K562 (cell line): ENCODE measurements at regions not wholly inside any gene's neighbourhood (a gene's known extent, or its start where the extent isn't known, plus 50 kb on each side); places are given as distances from the start of the nearest gene placed in this dataset.

Experiments used
- ATAC-seq: fragments of 200-7000 bp; cut with Tn5 transposase; 3 replicates; pipeline ENCODE4 v1.9.1; 2020; ENCODE audit warnings: moderate library complexity
- BruUV-seq: library from RNA; stranded (reverse); fragments of 400-500 nt; replicated peaks from 2 replicates; lab custom pipeline; 2021; lab: Mats Ljungman, UMichigan
- CTCF ChIA-PET: fragments of 300-600 bp; formaldehyde crosslinking; extraction: SDS; loops from one replicate; lab custom pipeline; 2021; ENCODE audit warnings: low intra/inter-chr PET ratio; lab: Yijun Ruan, JAX
- POLR2A ChIA-PET: fragments of 300-600, 350-650 bp; sonication (Branson Sonifier 250); formaldehyde crosslinking; extraction: SDS; loops from one replicate; lab custom pipeline; 2021; ENCODE audit warnings: antibody characterized with exemption, inconsistent platforms; lab: Yijun Ruan, JAX
- DNase-seq, 4 experiments: peaks; one replicate each; pipeline versions ENCODE4 v3.0.0 to v3.0.0-alpha.2; 2011 to 2018; ENCODE audit warnings: low spot score in 3 of 4, mixed read lengths in 3 of 4; ENCODE audit errors: extremely low read depth in 1 of 4
- FAIRE-seq: peaks from 2 replicates; lab custom pipeline; 2011; peaks lifted over from hg19 to GRCh38; lab: Jason Lieb, UNC
- H2AFZ ChIP-seq: 2 replicates; pipeline ENCODE4 v1.6.0; 2011; ENCODE audit warnings: low read depth, low read length, control low read depth, inconsistent platforms
- H3K27ac ChIP-seq: fragments of 200-600 bp; 3 replicates; pipeline ENCODE4 v1.8.0; 2011; ENCODE audit warnings: low read depth, mild to moderate bottlenecking, control low read depth, inconsistent platforms, low read length, moderate library complexity, mixed read lengths; ENCODE audit errors: extremely low read depth
- H3K27me3 ChIP-seq, 2 experiments: fragments of 300-600 bp in 1 of 2; 2 replicates in 1 of 2; 3 replicates in 1 of 2; pipeline versions ENCODE4 v1.6.0 to v1.8.0; 2011; ENCODE audit warnings: inconsistent platforms in 2 of 2, low read length in 2 of 2, mild to moderate bottlenecking in 1 of 2, mixed read lengths in 1 of 2, moderate library complexity in 1 of 2; ENCODE audit not compliant: control insufficient read depth in 2 of 2, insufficient read depth in 2 of 2
- H3K36me3 ChIP-seq: fragments of 300-600 bp; 3 replicates; pipeline ENCODE4 v1.8.0; 2011; ENCODE audit warnings: mild to moderate bottlenecking, low read length, inconsistent platforms; ENCODE audit not compliant: control insufficient read depth, insufficient read depth
- H3K4me1 ChIP-seq, 2 experiments: fragments of 200-600 bp in 1 of 2; replicated peaks in 1 of 2; 2 replicates in 1 of 2; 3 replicates in 1 of 2; pipeline versions ENCODE4 v1.5.1 to v1.8.0; 2011; ENCODE audit warnings: inconsistent platforms in 2 of 2, low read length in 2 of 2, mild to moderate bottlenecking in 1 of 2, mixed read lengths in 1 of 2, moderate library complexity in 1 of 2; ENCODE audit not compliant: control insufficient read depth in 2 of 2, insufficient read depth in 2 of 2
- H3K4me2 ChIP-seq: 2 replicates; pipeline ENCODE4 v1.6.1; 2011; ENCODE audit warnings: low read length, control low read depth, inconsistent platforms, mixed read lengths; ENCODE audit not compliant: insufficient read depth
- H3K4me3 ChIP-seq: fragments of 200-600 bp; sonication (generic), shearing (Covaris generic); 2 replicates; pipeline ENCODE4 v1.5.1; 2016; ENCODE audit warnings: control low read depth, inconsistent platforms
- H3K79me2 ChIP-seq: fragments of 200-600 bp; 3 replicates; pipeline ENCODE4 v1.8.0; 2011; ENCODE audit warnings: low read length, inconsistent platforms; ENCODE audit not compliant: control insufficient read depth, insufficient read depth
- H3K9ac ChIP-seq, 2 experiments: 2 replicates each; pipeline versions ENCODE4 v1.6.0 to v1.6.1; 2011; ENCODE audit warnings: low read depth in 2 of 2, low read length in 2 of 2, control low read depth in 1 of 2, inconsistent platforms in 1 of 2, mild to moderate bottlenecking in 1 of 2, mixed read lengths in 1 of 2; ENCODE audit not compliant: insufficient read depth in 1 of 2
- H3K9me1 ChIP-seq: one replicate; pipeline ENCODE4 v1.6.0; 2011; ENCODE audit warnings: inconsistent platforms, mild to moderate bottlenecking, low read length, moderate library complexity; ENCODE audit not compliant: control insufficient read depth, insufficient read depth
- H3K9me3 ChIP-seq: replicated peaks from 2 replicates; pipeline ENCODE4 v1.5.1; 2011; ENCODE audit warnings: low read depth, low read length, inconsistent platforms; ENCODE audit not compliant: control insufficient read depth, insufficient read depth
- H4K20me1 ChIP-seq: replicated peaks from 2 replicates; pipeline ENCODE4 v1.6.1; 2011; ENCODE audit warnings: low read length, inconsistent platforms, mixed read lengths; ENCODE audit not compliant: control insufficient read depth, insufficient read depth
- ARNT ChIP-seq, 2 experiments: fragments of 450-650 bp; IDR thresholded peaks; 2 replicates each; pipeline ENCODE4 v1.6.1; 2016; ENCODE audit warnings: mild to moderate bottlenecking in 1 of 2
- PATZ1 ChIP-seq: fragments of 250-450 bp; sonication (Bioruptor Pico); IDR thresholded peaks from 2 replicates; pipeline ENCODE4 v1.5.0; 2020; ENCODE audit warnings: mild to moderate bottlenecking, borderline replicate concordance
- PCBP2 ChIP-seq: fragments of 200-400 bp; formaldehyde crosslinking; IDR thresholded peaks from 2 replicates; pipeline ENCODE4 v1.6.1; 2018; ENCODE audit warnings: low read length, low read depth, mild to moderate bottlenecking, moderate library complexity; ENCODE audit not compliant: poor library complexity, severe bottlenecking
- ZNF3 ChIP-seq: fragments of 250-450 bp; sonication (Bioruptor Pico); IDR thresholded peaks from 2 replicates; pipeline ENCODE4 v1.5.0; 2021; ENCODE audit warnings: mild to moderate bottlenecking, moderate library complexity
- WGBS: fragments of 100-300 bp; shearing (Covaris generic); methylation state at CpG from one replicate; pipeline ENCODE4 v1.1.6; 2016; ENCODE audit warnings: low coverage, mixed read lengths; ENCODE audit not compliant: insufficient coverage; ENCODE audit errors: missing lambda C conversion rate; 5-methylcytosine and 5-hydroxymethylcytosine counted together
- in situ Hi-C: fragments of 300-500 bp; cut with MboI; formaldehyde crosslinking; loops from 4 replicates; pipeline ENCODE4 v1.15.0; 2018; ENCODE audit warnings: inconsistent platforms, mixed read lengths
- intact Hi-C: fragments of 100-400 bp; cut with micrococcal nuclease; formaldehyde crosslinking; loops from 2 replicates; pipeline ENCODE4 v1.14.2; 2022
- TF ChIP-seq, protein P1 (sequence below): fragments of 250-450 bp; sonication (Bioruptor Pico); IDR thresholded peaks from 2 replicates; pipeline ENCODE4 v1.8.0; 2022; ENCODE audit warnings: moderate library complexity, mild to moderate bottlenecking, inconsistent platforms

DNA sequence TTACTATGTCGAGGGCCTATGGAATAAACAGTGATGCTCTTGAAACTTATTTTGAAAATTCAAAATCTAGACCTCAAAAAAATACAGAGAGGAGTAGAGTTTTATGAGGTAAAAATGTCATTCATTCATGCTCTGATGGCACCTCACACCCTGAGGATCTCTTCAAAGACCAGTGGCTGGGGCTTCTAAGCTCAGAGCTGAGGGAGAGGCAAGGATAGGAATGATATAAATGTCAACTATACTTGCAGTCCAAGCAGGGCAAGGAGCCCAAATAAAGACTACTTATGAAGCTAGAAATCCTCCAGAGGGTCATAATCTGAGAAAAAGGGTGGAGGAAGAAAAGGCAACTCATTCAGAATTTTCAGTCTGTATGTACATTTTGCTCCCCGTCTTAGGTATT is 136.7 kb upstream of the CARMIL1 start:
- H3K36me3 ChIP-seq = no peaks in the 10 kb centered on the region
- no peak overlapping the region for H3K9ac ChIP-seq
- H3K79me2 ChIP-seq = no peaks in the 10 kb centered on the region
- FAIRE-seq = no peak
- H3K27me3 ChIP-seq = no peaks in the 10 kb centered on the region
- H3K9me3 ChIP-seq = no peaks in the 10 kb centered on the region
- ChIA-PET POLR2A (no interaction called here), CTCF (no interaction called here)
- no peaks in the 10 kb centered on the region for H3K4me1 ChIP-seq
- 11% methylated on average over 2 of the region's 2 CpGs for WGBS
- no peaks in the 10 kb centered on the region for H3K9me1 ChIP-seq
- H3K4me3 ChIP-seq = no peak overlapping the region
- no TSS peak for BruUV-seq
- no peak overlapping the region for H2AFZ ChIP-seq
- ATAC-seq = no peak
- intact Hi-C loops (no loop called here), in situ Hi-C loops (no loop called here)
- TF ChIP-seq PCBP2 (no peak), ZNF3 (no peak), PATZ1 (CRISPR knock-in tag) (no peak), ARNT (IDR thresholded peaks at IDR 0.05) (no peak)
- TF ChIP-seq, protein P1, sequence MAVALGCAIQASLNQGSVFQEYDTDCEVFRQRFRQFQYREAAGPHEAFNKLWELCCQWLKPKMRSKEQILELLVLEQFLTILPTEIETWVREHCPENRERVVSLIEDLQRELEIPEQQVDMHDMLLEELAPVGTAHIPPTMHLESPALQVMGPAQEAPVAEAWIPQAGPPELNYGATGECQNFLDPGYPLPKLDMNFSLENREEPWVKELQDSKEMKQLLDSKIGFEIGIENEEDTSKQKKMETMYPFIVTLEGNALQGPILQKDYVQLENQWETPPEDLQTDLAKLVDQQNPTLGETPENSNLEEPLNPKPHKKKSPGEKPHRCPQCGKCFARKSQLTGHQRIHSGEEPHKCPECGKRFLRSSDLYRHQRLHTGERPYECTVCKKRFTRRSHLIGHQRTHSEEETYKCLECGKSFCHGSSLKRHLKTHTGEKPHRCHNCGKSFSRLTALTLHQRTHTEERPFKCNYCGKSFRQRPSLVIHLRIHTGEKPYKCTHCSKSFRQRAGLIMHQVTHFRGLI = no peak
- no peak overlapping the region for H3K27ac ChIP-seq
- no peak for DNase-seq
- H4K20me1 ChIP-seq = no peaks in the 10 kb centered on the region
- H3K4me2 ChIP-seq = no peak overlapping the region
